GM11168 (cell line): ENCODE measurements at regions not wholly inside any gene's neighbourhood (a gene's known extent, or its start where the extent isn't known, plus 50 kb on each side); places are given as distances from the start of the nearest gene placed in this dataset.

Experiments used
- in situ Hi-C: fragments of 300-500 bp; cut with MboI; formaldehyde crosslinking; loops from one replicate; pipeline ENCODE4 v1.12.0; 2022; ENCODE audit warnings: low sequenced_read_pairs; ENCODE audit not compliant: unreplicated experiment

DNA sequence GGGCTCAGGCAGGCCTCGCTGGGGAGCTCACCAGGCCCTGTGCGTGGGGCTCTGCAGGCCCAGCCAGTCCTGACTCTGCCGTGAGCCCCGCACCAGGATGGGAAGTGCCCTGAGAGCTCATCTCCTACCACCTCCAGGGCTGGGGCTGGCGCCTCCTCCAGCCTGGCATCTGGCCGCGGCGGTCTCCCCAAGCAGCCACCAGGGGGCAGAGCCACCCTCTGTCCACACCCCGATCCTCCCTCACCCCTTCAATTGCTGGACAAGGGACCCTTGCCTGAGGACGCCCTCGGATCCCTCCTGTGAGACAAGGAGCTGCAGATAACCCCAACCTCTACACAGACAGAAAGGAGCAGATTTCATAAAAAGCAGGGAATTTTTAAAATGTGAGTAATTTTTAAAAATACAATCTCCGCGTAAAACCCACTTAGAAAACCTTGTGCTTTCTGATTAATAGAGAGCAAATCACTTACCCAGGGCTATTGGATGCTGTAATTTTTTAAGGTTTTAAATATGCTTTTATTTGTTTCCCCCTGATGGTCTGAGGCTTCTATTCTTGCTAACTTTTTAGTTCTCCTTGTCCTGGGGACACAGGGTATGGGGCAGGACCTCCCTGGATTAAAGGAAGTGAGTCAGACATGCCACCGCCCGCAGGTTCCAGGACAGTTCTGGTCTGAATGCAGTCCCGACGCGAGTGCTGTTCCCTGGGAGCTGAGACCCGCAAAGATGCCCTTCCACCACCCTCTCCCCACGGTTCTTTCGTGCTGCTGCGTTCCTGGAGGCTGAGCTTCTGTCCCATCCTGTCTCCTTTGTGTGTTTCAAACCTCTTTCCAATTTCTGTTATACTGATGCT lies 52.3 kb upstream of the CHRNA7 start:
- in situ Hi-C loops = no loop called here
